Esophagus squamous epithelium (tissue), 5 donors: ENCODE measurements at regions not wholly inside any gene's neighbourhood (a gene's known extent, or its start where the extent isn't known, plus 50 kb on each side); places are given as distances from the start of the nearest gene placed in this dataset.

ENCODE experiments used
- DNase-seq: peaks from one replicate; lab custom pipeline; 2025; lab: John Stamatoyannopoulos, UW
- H3K27ac ChIP-seq, 4 donors: fragments of 200-600 bp; sonication (generic); one replicate each; pipeline ENCODE4 v1.5.1; 2016 to 2019; ENCODE audit warnings: mild to moderate bottlenecking in 1 of 4
- H3K27me3 ChIP-seq, 4 donors: fragments of 200-600 bp; sonication (generic); 1 replicate in 3 of 4; 2 replicates in 1 of 4; pipeline versions ENCODE4 v1.5.1 to v1.6.0; 2017 to 2021; ENCODE audit warnings: antibody characterized with exemption in 1 of 4
- H3K36me3 ChIP-seq, 3 donors: fragments of 200-600 bp; sonication (generic); one replicate each; pipeline ENCODE4 v1.5.1; 2016 to 2019
- H3K4me1 ChIP-seq, 3 donors: fragments of 200-600 bp; sonication (generic); one replicate each; pipeline ENCODE4 v1.5.1; 2017 to 2019
- H3K4me3 ChIP-seq, 4 donors: fragments of 200-600 bp; sonication (generic); 1 replicate in 3 of 4; 2 replicates in 1 of 4; pipeline ENCODE4 v1.5.1; 2016 to 2019; ENCODE audit warnings: mild to moderate bottlenecking in 2 of 4, moderate library complexity in 1 of 4
- H3K9me3 ChIP-seq, 3 donors: fragments of 200-600 bp; sonication (generic); one replicate each; pipeline ENCODE4 v1.5.1; 2016 to 2019
- POLR2A ChIP-seq, 4 donors: fragments of 450-650 bp; IDR thresholded peaks; one replicate each; pipeline ENCODE4 v1.6.1; 2017; ENCODE audit warnings: antibody characterized with exemption in 4 of 4, mild to moderate bottlenecking in 4 of 4, moderate library complexity in 3 of 4
- WGBS, 2 donors: methylation state at CpG; one replicate each; pipeline ENCODE4 v1.1.5; 2018; 5-methylcytosine and 5-hydroxymethylcytosine counted together
- intact Hi-C: fragments of 100-400 bp; cut with DNase I; formaldehyde crosslinking; loops from one replicate; pipeline ENCODE4 v1.15.0; 2022
- TF ChIP-seq, protein P1 (sequence below), 6 experiments: fragments of 450-650 bp in 4 of 6; fragments of 200-600 bp in 2 of 6; sonication (generic) in 2 of 6; IDR thresholded peaks; one replicate each; pipeline ENCODE4 v1.5.1; 2016 to 2019; ENCODE audit warnings: antibody characterized with exemption in 6 of 6, mild to moderate bottlenecking in 4 of 6, moderate library complexity in 4 of 6
- donor health status: DM: yes; HTN: yes; CAD: no.

DNA sequence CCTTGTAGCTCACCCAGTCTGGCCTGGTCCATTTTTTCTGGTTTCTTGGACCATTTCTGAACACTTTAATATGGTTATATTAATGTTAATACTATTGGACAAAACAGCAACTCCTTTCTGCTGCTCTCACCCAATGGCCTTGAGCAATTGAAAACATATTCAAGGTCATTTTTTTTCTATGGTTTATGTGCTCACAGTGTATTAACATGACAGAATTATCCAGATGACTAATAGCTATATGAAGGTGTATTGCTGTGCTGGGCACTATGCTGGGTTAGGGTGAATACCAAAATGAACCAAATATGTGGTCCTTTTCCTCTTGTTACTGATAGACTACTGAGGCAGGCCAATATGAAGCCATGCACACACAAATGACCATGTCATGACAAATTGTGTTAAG is 591.6 kb upstream of the PLXNA2 start:
- Histone ChIP-seq H3K27ac (no peak overlapping the region), H3K4me3 (no peak overlapping the region), H3K36me3 (no peaks in the 10 kb centered on the region), H3K4me1 (peaks cover 0 to 7% (median 0%) of the 10 kb centered on the region in 3 donors), H3K9me3 (no peaks in the 10 kb centered on the region), H3K27me3 (peaks cover 0 to 8% (median 0%) of the 10 kb centered on the region in 4 donors)
- no peak for DNase-seq
- intact Hi-C loops = no loop called here
- TF ChIP-seq, protein P1, sequence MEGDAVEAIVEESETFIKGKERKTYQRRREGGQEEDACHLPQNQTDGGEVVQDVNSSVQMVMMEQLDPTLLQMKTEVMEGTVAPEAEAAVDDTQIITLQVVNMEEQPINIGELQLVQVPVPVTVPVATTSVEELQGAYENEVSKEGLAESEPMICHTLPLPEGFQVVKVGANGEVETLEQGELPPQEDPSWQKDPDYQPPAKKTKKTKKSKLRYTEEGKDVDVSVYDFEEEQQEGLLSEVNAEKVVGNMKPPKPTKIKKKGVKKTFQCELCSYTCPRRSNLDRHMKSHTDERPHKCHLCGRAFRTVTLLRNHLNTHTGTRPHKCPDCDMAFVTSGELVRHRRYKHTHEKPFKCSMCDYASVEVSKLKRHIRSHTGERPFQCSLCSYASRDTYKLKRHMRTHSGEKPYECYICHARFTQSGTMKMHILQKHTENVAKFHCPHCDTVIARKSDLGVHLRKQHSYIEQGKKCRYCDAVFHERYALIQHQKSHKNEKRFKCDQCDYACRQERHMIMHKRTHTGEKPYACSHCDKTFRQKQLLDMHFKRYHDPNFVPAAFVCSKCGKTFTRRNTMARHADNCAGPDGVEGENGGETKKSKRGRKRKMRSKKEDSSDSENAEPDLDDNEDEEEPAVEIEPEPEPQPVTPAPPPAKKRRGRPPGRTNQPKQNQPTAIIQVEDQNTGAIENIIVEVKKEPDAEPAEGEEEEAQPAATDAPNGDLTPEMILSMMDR (IDR thresholded peaks at IDR 0.05) = no peak

DNA sequence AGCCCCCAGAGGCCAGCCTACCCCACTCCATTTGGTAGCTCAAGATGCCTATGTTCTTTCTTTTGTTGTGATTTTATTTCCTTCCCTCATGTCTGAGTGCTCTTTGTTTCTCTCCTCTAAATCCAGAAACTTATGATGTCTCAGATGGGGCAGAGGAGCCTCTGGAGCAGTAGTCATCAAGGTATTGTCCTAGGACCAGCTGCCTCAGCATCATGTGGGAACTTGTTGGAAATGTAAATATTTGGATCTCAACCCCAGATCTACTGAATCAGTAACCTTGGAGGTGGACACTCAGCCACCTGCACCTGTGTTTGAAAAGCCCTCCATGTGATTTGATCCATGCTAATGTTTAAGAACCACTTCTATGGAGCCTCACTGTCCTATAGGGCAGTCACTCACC is 593.1 kb upstream of the PLXNA2 start:
- Histone ChIP-seq H3K4me1 (peaks cover 0 to 7% (median 0%) of the 10 kb centered on the region in 3 donors), H3K4me3 (no peak overlapping the region), H3K9me3 (no peaks in the 10 kb centered on the region), H3K27ac (no peak overlapping the region), H3K27me3 (peaks cover 0 to 13% (median 0%) of the 10 kb centered on the region in 4 donors), H3K36me3 (no peaks in the 10 kb centered on the region)
- TF ChIP-seq POLR2A (IDR thresholded peaks at IDR 0.05) = no peak
- TF ChIP-seq, protein P1 (IDR thresholded peaks at IDR 0.05) = no peak
- DNase-seq = no peak
- intact Hi-C loops = no loop called here

DNA sequence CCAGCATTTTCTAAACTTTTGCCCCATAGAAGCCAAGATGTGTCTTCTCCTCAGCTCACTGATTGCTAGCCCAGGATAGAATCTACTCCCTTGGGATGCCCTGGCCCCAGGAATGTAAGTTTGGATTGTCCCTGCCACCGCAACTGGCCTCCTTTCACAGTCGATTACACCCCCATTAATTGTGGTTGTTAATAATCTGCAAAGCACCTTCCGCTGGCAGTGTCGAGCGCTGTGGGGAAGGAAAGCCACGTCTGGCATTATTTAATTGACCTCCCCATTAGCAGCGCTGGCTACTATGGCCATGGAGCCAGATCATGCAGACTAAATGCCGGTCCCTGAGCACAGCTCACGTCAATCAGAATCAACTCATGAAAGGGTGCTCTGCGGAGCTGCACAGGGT is 597.3 kb upstream of the PLXNA2 start:
- H3K27ac ChIP-seq = no peak overlapping the region
- H3K36me3 ChIP-seq = no peaks in the 10 kb centered on the region
- 84 to 93% methylated on average over 10 of the region's 10 CpGs for WGBS, 2 donors
- H3K4me1 ChIP-seq = no peaks in the 10 kb centered on the region
- no peak for DNase-seq
- TF ChIP-seq, protein P1 (IDR thresholded peaks at IDR 0.05) = no peak
- no peak for TF ChIP-seq POLR2A (IDR thresholded peaks at IDR 0.05)
- H3K9me3 ChIP-seq = no peaks in the 10 kb centered on the region
- H3K4me3 ChIP-seq = no peak overlapping the region
- H3K27me3 ChIP-seq = peaks cover 0 to 8% (median 0%) of the 10 kb centered on the region in 4 donors
- intact Hi-C loops = no loop called here

DNA sequence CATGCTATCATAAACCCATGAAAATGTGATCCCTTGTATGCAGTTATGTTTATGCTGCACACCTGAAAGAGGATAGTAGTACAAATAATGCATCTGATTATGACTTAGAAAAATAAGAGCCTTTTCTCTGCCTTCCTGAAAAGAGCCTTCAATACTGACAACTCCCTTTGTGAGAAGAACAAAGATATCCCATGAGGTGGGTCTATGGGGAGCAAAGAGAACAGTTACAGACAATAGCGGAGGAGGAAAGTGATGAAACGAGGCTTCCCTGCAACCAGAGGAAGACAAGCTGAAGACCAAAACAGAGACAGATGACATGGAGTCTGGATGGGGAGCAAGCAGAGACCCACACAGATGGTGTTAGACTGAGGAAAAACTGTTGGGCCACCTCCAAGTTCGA is 598.3 kb upstream of the PLXNA2 start:
- no peak for TF ChIP-seq POLR2A (IDR thresholded peaks at IDR 0.05)
- TF ChIP-seq, protein P1 (IDR thresholded peaks at IDR 0.05) = no peak
- Histone ChIP-seq H3K36me3 (no peaks in the 10 kb centered on the region), H3K9me3 (no peaks in the 10 kb centered on the region), H3K4me1 (no peaks in the 10 kb centered on the region), H3K27ac (no peak overlapping the region), H3K4me3 (no peak overlapping the region), H3K27me3 (peaks cover 0 to 8% (median 0%) of the 10 kb centered on the region in 4 donors)
- WGBS, 2 donors = 73 to 89% methylated on average over 3 of the region's 3 CpGs
- intact Hi-C loops = no loop called here
- no peak for DNase-seq

DNA sequence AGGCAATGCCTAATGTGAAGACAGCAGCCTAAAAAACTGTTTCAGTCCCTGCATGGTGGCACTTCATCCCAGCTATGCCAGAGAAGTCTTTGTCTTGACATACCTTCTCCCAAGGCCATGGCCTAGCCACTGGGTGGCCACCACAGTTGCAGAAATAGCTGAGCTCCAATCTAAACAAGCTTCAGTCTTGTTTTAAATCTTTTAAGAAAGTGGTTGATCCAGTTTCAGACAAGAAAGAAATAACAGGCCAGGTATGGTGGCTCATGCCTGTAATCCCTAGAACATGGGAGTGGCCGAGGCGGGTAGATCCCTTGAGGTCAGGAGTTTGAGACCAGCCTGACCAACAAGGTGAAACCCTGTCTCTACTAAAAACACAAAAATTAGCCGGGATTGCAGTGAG is 600.0 kb upstream of the PLXNA2 start:
- no peaks in the 10 kb centered on the region for H3K36me3 ChIP-seq
- intact Hi-C loops = no loop called here

More for the DNA sequence above, 600.0 kb upstream of the PLXNA2 start:
- WGBS, 2 donors = 10 to 52% methylated on average over 2 to 3 of the region's 3 CpGs
- no peak for DNase-seq
- Histone ChIP-seq H3K4me1 (no peaks in the 10 kb centered on the region), H3K9me3 (no peaks in the 10 kb centered on the region), H3K27ac (no peak overlapping the region), H3K27me3 (peaks cover 0 to 8% (median 0%) of the 10 kb centered on the region in 4 donors), H3K4me3 (no peak overlapping the region)
- TF ChIP-seq, protein P1 (IDR thresholded peaks at IDR 0.05) = peak in 1 of 6 experiments; percentile 26
- no peak for TF ChIP-seq POLR2A (IDR thresholded peaks at IDR 0.05)
